ENCODE measurements at regions not wholly inside any gene's neighbourhood (a gene's known extent, or its start where the extent isn't known, plus 50 kb on each side); places are given as distances from the start of the nearest gene placed in this dataset.

GRCh38 chr2:129459881-129460280 lies 519.6 kb upstream of the RAB6C start:
- TF ChIP-seq CTCF (IDR thresholded peaks at IDR 0.05; ENCODE audit: insufficient read depth, low read length) (no peak), POLR2AphosphoS5 (IDR thresholded peaks at IDR 0.05; ENCODE audit: low read depth) (no peak), REST (IDR thresholded peaks at IDR 0.05; ENCODE audit: insufficient replicate concordance, low read depth) (no peak)

All from HL-60 (cell line).